Activated CD8-positive, alpha-beta T cell treated with anti-CD3 and anti-CD28 coated beads for 36 hours (primary cell): ENCODE measurements at regions not wholly inside any gene's neighbourhood (a gene's known extent, or its start where the extent isn't known, plus 50 kb on each side); places are given as distances from the start of the nearest gene placed in this dataset.

Experiments used
- ATAC-seq: fragments of 200-7000 bp; cut with Tn5 transposase; one replicate; pipeline ENCODE4 v1.10.0; 2021; ENCODE audit warnings: mild to moderate bottlenecking, moderate library complexity
- CTCF ChIA-PET: fragments of 350-600 bp; sonication (Branson Sonifier 250); formaldehyde crosslinking; loops from one replicate; lab custom pipeline; 2021; ENCODE audit warnings: antibody characterized with exemption; lab: Charles Lee
- POLR2A ChIA-PET: fragments of 350-600 bp; sonication (Branson Sonifier 250); formaldehyde crosslinking; loops from one replicate; lab custom pipeline; 2021; ENCODE audit warnings: antibody characterized with exemption; lab: Charles Lee
- DNase-seq: peaks from one replicate; pipeline ENCODE4 v3.0.0-alpha.2; 2020
- H3K27ac Mint-ChIP-seq: one replicate; pipeline ENCODE4 v1.8.0; 2021; ENCODE audit warnings: mild to moderate bottlenecking, mixed read lengths
- H3K27me3 Mint-ChIP-seq: one replicate; pipeline ENCODE4 v1.8.0; 2021; ENCODE audit warnings: mixed read lengths
- H3K36me3 Mint-ChIP-seq: one replicate; pipeline ENCODE4 v1.8.0; 2021; ENCODE audit warnings: low read depth, mixed read lengths
- H3K4me1 Mint-ChIP-seq: one replicate; pipeline ENCODE4 v1.8.0; 2021; ENCODE audit warnings: low read depth, mixed read lengths
- H3K4me3 Mint-ChIP-seq: one replicate; pipeline ENCODE4 v1.8.0; 2021; ENCODE audit warnings: mild to moderate bottlenecking, moderate library complexity, mixed read lengths
- H3K9me3 Mint-ChIP-seq: one replicate; pipeline ENCODE4 v1.8.0; 2021; ENCODE audit warnings: mixed read lengths
- intact Hi-C: fragments of 100-400 bp; cut with micrococcal nuclease; formaldehyde crosslinking; loops from one replicate; pipeline ENCODE4 v1.10.0; 2022
- TF ChIP-seq, protein P1 (sequence below): fragments of 200-600 bp; IDR thresholded peaks from one replicate; pipeline ENCODE4 v1.8.0; 2022; ENCODE audit warnings: antibody characterized with exemption, mild to moderate bottlenecking

DNA sequence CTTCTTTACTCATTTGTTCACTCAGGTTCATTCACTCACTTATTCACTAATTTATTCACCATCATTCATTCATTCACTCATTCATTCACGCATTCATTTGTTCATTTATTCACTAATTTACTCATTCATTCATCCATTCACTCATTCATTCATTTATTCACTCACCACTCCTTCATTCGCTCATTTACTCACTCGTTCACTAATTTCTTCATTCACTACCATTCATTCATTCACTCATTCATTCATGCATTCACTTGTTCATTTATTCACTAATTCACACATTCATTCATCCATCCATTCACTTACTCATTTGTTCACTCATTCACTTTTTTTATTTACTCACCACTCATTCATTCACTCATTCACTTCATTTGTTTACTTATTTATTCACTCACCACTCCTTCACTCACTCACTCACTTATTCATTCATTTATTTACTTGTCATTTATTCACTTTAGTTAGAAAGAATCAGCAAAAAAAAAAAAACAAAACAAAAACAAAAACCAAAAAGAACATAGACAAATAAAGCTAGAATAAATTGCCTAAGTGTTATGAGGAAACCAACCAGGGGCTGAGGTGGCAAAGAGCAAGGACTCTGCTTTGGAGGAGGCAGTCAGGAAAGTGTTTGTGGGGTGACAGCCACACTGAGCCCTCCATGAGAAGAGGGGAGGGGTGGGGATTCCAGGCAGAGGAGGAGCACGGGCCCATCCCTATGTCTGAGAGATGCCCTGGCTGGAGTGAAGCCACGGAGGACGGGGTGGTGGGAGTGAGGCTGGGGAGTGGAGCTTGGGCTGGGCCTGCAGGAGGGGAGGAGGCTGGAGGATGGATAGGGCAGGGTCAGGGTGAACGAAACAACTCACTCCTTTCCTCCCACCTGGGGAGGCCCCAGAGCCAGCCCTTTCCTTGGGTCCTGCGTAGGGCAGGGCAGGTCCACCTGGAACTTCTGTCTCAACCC, 129.2 kb upstream of the WNT4 start:
- H3K27ac Mint-ChIP-seq: no peak overlapping the region
- intact Hi-C loops: loop anchor here (10.0 kb wide), 1 partner anchor 137 kb away; no protein-coding TSS in a partner anchor
- ATAC-seq (no peak), DNase-seq (no peak)
- H3K36me3 Mint-ChIP-seq: no peaks in the 10 kb centered on the region
- H3K4me1 Mint-ChIP-seq: no peaks in the 10 kb centered on the region
- no peaks in the 10 kb centered on the region for H3K9me3 Mint-ChIP-seq
- ChIA-PET CTCF (interaction anchor here (0.5 kb wide), 1 partner anchor 139 kb away, joined by 3 read pairs; no protein-coding TSS in a partner anchor), POLR2A (no interaction called here)
- peaks cover 3% of the 10 kb centered on the region for H3K27me3 Mint-ChIP-seq
- no peak overlapping the region for H3K4me3 Mint-ChIP-seq
- TF ChIP-seq, protein P1, sequence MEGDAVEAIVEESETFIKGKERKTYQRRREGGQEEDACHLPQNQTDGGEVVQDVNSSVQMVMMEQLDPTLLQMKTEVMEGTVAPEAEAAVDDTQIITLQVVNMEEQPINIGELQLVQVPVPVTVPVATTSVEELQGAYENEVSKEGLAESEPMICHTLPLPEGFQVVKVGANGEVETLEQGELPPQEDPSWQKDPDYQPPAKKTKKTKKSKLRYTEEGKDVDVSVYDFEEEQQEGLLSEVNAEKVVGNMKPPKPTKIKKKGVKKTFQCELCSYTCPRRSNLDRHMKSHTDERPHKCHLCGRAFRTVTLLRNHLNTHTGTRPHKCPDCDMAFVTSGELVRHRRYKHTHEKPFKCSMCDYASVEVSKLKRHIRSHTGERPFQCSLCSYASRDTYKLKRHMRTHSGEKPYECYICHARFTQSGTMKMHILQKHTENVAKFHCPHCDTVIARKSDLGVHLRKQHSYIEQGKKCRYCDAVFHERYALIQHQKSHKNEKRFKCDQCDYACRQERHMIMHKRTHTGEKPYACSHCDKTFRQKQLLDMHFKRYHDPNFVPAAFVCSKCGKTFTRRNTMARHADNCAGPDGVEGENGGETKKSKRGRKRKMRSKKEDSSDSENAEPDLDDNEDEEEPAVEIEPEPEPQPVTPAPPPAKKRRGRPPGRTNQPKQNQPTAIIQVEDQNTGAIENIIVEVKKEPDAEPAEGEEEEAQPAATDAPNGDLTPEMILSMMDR: no peak

GRCh38 chr1:22273686-22274681, 131.1 kb upstream of the WNT4 start:
- Mint-ChIP-seq H3K4me1 (no peaks in the 10 kb centered on the region), H3K4me3 (no peak overlapping the region), H3K27ac (no peak overlapping the region), H3K36me3 (no peaks in the 10 kb centered on the region), H3K27me3 (peaks cover 3% of the 10 kb centered on the region), H3K9me3 (no peaks in the 10 kb centered on the region)
- TF ChIP-seq, protein P1: no peak
- POLR2A ChIA-PET: no interaction called here
- intact Hi-C loops: loop anchor here (10.0 kb wide), 1 partner anchor 139 kb away; no protein-coding TSS in a partner anchor
- DNase-seq: no peak
- ATAC-seq: no peak
- CTCF ChIA-PET: interaction anchor here (1.2 kb wide), 1 partner anchor 16 kb away, joined by 3 read pairs; no protein-coding TSS in a partner anchor

GRCh38 chr1:22275167-22275566, 132.3 kb upstream of the WNT4 start:
- TF ChIP-seq, protein P1: no peak
- peaks cover 1% of the 10 kb centered on the region for H3K9me3 Mint-ChIP-seq
- no peaks in the 10 kb centered on the region for H3K36me3 Mint-ChIP-seq
- DNase-seq (no peak), ATAC-seq (no peak)
- H3K27ac Mint-ChIP-seq: no peak overlapping the region
- POLR2A ChIA-PET: no interaction called here
- H3K4me3 Mint-ChIP-seq: no peak overlapping the region
- intact Hi-C loops: loop anchor here (10.0 kb wide), 1 partner anchor 140 kb away; no protein-coding TSS in a partner anchor
- peaks cover 5% of the 10 kb centered on the region for H3K27me3 Mint-ChIP-seq
- no peaks in the 10 kb centered on the region for H3K4me1 Mint-ChIP-seq
- CTCF ChIA-PET: interaction anchor here (0.9 to 1.7 kb wide), 6 partner anchors 13 to 144 kb away, joined by 3 to 6 read pairs (median 4); no protein-coding TSS in a partner anchor

GRCh38 chr1:22275626-22276395, 132.9 kb upstream of the WNT4 start:
- ATAC-seq: peak; percentile 85
- TF ChIP-seq, protein P1: peak; percentile 83
- ChIA-PET POLR2A (no interaction called here), CTCF (interaction anchor here (0.6 to 1.7 kb wide), 7 partner anchors 14 to 145 kb away, joined by 3 to 6 read pairs (median 4); no protein-coding TSS in a partner anchor)
- Mint-ChIP-seq H3K4me3 (no peak overlapping the region), H3K27me3 (peaks cover 9% of the 10 kb centered on the region), H3K9me3 (peaks cover 1% of the 10 kb centered on the region), H3K4me1 (no peaks in the 10 kb centered on the region), H3K27ac (no peak overlapping the region), H3K36me3 (no peaks in the 10 kb centered on the region)
- intact Hi-C loops: loop anchor here (10.0 kb wide), 1 partner anchor 141 kb away; no protein-coding TSS in a partner anchor
- DNase-seq: peak; percentile 67
